ENCODE measurements at regions not wholly inside any gene's neighbourhood (a gene's known extent, or its start where the extent isn't known, plus 50 kb on each side); places are given as distances from the start of the nearest gene placed in this dataset.

DNA sequence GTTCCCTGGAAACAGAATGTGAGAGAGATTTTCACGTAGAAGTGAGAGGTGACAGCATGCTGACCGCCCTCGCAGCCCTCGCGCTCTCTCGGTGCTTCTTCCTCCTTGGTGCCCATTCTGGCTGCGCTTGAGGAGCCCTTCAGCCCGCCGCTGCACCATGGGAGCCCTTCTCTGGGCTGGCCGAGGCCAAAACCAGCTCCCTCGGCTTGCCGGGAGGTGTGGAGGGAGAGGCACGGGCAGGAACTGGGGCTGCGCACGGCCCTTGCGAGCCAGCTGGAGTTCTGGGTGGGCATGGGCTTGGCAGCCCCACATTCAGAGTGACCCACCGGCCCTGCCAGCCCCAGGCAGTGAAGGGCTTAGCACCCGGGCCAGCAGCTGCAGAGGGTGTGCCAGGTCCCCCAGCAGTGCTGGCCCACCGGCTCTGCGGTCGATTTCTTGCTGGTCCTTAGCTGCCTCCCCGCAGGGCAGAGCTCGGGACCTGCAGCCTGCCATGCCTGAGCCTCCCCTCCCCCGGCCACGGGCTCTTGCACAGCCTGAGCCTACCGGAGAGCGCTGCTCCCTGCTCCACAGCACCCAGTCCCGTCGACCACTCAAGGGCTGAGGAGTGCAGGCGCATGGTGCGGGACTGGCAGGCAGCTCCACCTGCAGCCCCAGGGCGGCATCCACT lies 888.7 kb upstream of the ZWINT start:
- Histone ChIP-seq H3K9ac (ENCODE audit: low read length) (no peak overlapping the region), H3K4me3 (ENCODE audit: low read length) (no peak overlapping the region), H3K4me1 (ENCODE audit: control insufficient read depth, insufficient read depth, low read length) (no peaks in the 10 kb centered on the region), H3K27ac (ENCODE audit: low read depth, low read length) (no peak overlapping the region), H3K36me3 (ENCODE audit: control insufficient read depth, insufficient read depth, low read length) (no peaks in the 10 kb centered on the region), H3K27me3 (ENCODE audit: control insufficient read depth, insufficient read depth, low read length) (no peaks in the 10 kb centered on the region)

DNA sequence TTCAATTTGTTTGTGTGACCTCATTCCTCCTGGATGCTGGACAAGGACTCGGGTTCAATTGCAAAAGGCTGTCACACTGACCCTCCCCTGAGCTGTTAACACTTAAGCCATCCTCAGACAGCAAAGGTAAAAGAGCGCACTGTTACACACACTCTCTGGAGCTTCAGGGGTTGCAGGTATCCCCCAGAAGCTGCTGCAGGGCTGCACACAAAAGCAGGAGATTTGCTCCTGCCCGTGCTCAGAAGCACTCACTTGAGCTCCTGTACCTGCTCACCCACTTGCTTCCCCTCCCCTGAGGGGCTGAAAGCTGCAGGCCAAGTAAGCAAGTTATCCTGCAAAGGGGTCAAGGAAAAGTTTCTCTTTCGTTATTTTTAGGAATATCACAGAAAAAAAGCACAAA lies 886.2 kb upstream of the ZWINT start:
- Histone ChIP-seq H3K27ac (ENCODE audit: low read depth, low read length) (no peak overlapping the region), H3K36me3 (ENCODE audit: control insufficient read depth, insufficient read depth, low read length) (no peaks in the 10 kb centered on the region), H3K4me3 (ENCODE audit: low read length) (no peak overlapping the region), H3K4me1 (ENCODE audit: control insufficient read depth, insufficient read depth, low read length) (no peaks in the 10 kb centered on the region), H3K27me3 (ENCODE audit: control insufficient read depth, insufficient read depth, low read length) (no peaks in the 10 kb centered on the region), H3K9ac (ENCODE audit: low read length) (no peak overlapping the region)

GRCh38 chr10:57225920-57226319 lies 864.9 kb upstream of the ZWINT start:
- Histone ChIP-seq H3K9ac (ENCODE audit: low read length) (no peak overlapping the region), H3K27ac (ENCODE audit: low read depth, low read length) (no peak overlapping the region), H3K4me3 (ENCODE audit: low read length) (no peak overlapping the region), H3K27me3 (ENCODE audit: control insufficient read depth, insufficient read depth, low read length) (no peaks in the 10 kb centered on the region), H3K4me1 (ENCODE audit: control insufficient read depth, insufficient read depth, low read length) (no peaks in the 10 kb centered on the region), H3K36me3 (ENCODE audit: control insufficient read depth, insufficient read depth, low read length) (no peaks in the 10 kb centered on the region)

DNA sequence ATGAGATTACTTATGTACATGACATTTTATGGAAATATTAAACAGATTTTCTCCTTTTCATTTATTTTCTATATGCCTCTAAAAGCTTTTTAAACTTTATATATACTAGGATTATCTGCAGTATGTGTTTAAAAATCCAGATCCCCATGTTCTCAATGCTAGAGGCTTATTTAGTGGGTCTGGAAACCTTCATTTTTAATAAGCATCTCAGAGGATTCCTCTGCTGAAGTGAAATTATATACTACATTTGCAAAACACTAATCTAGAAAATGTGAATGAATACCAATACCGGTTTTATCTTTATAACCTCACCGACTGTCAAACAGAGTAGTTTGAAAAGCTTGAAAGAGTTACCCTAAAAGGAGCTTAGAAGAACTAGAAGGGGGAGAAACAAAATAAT lies 863.8 kb upstream of the ZWINT start:
- no peak overlapping the region for H3K27ac ChIP-seq (ENCODE audit: low read depth, low read length)
- no peaks in the 10 kb centered on the region for H3K4me1 ChIP-seq (ENCODE audit: control insufficient read depth, insufficient read depth, low read length)

GRCh38 chr10:57222603-57223002 lies 861.5 kb upstream of the ZWINT start:
- H3K27me3 ChIP-seq (ENCODE audit: control insufficient read depth, insufficient read depth, low read length), result no peaks in the 10 kb centered on the region
- no peak overlapping the region for H3K9ac ChIP-seq (ENCODE audit: low read length)
- no peak overlapping the region for H3K4me3 ChIP-seq (ENCODE audit: low read length)
- no peak overlapping the region for H3K27ac ChIP-seq (ENCODE audit: low read depth, low read length)
- no peaks in the 10 kb centered on the region for H3K36me3 ChIP-seq (ENCODE audit: control insufficient read depth, insufficient read depth, low read length)
- no peaks in the 10 kb centered on the region for H3K4me1 ChIP-seq (ENCODE audit: control insufficient read depth, insufficient read depth, low read length)

More for the DNA sequence above, 863.8 kb upstream of the ZWINT start:
- Histone ChIP-seq H3K36me3 (ENCODE audit: control insufficient read depth, insufficient read depth, low read length) (no peaks in the 10 kb centered on the region), H3K27me3 (ENCODE audit: control insufficient read depth, insufficient read depth, low read length) (no peaks in the 10 kb centered on the region), H3K9ac (ENCODE audit: low read length) (no peak overlapping the region), H3K4me3 (ENCODE audit: low read length) (no peak overlapping the region)

GRCh38 chr10:57222129-57222528 lies 861.1 kb upstream of the ZWINT start:
- no peak overlapping the region for H3K9ac ChIP-seq (ENCODE audit: low read length)
- H3K4me3 ChIP-seq (ENCODE audit: low read length), result no peak overlapping the region
- H3K27me3 ChIP-seq (ENCODE audit: control insufficient read depth, insufficient read depth, low read length), result no peaks in the 10 kb centered on the region
- H3K4me1 ChIP-seq (ENCODE audit: control insufficient read depth, insufficient read depth, low read length), result no peaks in the 10 kb centered on the region
- H3K27ac ChIP-seq (ENCODE audit: low read depth, low read length), result no peak overlapping the region
- H3K36me3 ChIP-seq (ENCODE audit: control insufficient read depth, insufficient read depth, low read length), result no peaks in the 10 kb centered on the region

- H3K27me3 ChIP-seq (ENCODE audit: control insufficient read depth, insufficient read depth, low read length), result no peaks in the 10 kb centered on the region
- H3K36me3 ChIP-seq (ENCODE audit: control insufficient read depth, insufficient read depth, low read length), result no peaks in the 10 kb centered on the region
- H3K27ac ChIP-seq (ENCODE audit: low read depth, low read length), result no peak overlapping the region
- H3K4me1 ChIP-seq (ENCODE audit: control insufficient read depth, insufficient read depth, low read length), result no peaks in the 10 kb centered on the region
- H3K4me3 ChIP-seq (ENCODE audit: low read length), result no peak overlapping the region
- no peak overlapping the region for H3K9ac ChIP-seq (ENCODE audit: low read length)
Measured at GRCh38 chr10:57221674-57222073, 860.6 kb upstream of the ZWINT start.

DNA sequence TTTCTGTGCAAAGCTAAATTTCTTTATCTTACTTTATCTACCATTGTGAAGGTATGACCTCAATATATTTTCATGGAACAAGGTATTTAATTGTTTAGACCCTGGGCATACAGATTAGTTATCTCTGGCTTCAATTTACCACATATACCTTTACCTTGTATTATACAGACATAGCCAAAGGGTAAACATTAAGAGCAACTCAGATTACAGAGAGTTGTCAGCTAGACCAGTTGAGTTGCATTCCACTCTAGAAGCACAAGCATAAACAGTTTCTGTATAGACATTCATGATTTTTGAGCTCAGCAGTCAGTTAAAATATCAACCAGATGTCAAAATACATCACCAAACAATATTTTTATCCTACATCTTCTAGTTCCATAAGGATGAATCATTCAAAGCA lies 857.3 kb upstream of the ZWINT start:
- no peaks in the 10 kb centered on the region for H3K36me3 ChIP-seq (ENCODE audit: control insufficient read depth, insufficient read depth, low read length)
- H3K4me1 ChIP-seq (ENCODE audit: control insufficient read depth, insufficient read depth, low read length), result no peaks in the 10 kb centered on the region
- H3K4me3 ChIP-seq (ENCODE audit: low read length), result no peak overlapping the region
- no peaks in the 10 kb centered on the region for H3K27me3 ChIP-seq (ENCODE audit: control insufficient read depth, insufficient read depth, low read length)
- no peak overlapping the region for H3K27ac ChIP-seq (ENCODE audit: low read depth, low read length)
- H3K9ac ChIP-seq (ENCODE audit: low read length), result no peak overlapping the region

DNA sequence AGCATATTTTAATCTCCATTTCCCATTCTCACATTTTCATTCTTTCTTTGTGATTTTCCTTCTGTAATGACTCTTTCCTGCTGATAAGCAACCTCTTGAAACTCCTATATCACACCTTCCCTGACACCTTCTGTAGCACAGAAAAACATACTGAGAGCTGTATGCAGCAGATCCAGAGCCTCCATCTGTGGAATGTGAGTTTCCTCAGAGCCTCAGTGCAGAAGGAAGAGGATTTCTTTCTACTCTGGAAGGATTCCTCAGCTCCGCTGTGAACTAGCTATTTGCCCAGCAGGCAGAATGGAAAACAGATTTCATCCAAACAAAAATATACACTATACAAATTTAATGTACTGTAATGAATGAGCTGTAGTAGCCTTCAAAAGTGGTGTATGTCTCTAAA lies 841.3 kb upstream of the ZWINT start:
- Histone ChIP-seq H3K27me3 (ENCODE audit: control insufficient read depth, insufficient read depth, low read length) (no peaks in the 10 kb centered on the region), H3K4me3 (ENCODE audit: low read length) (no peak overlapping the region), H3K36me3 (ENCODE audit: control insufficient read depth, insufficient read depth, low read length) (no peaks in the 10 kb centered on the region), H3K9ac (ENCODE audit: low read length) (no peak overlapping the region), H3K4me1 (ENCODE audit: control insufficient read depth, insufficient read depth, low read length) (no peaks in the 10 kb centered on the region), H3K27ac (ENCODE audit: low read depth, low read length) (no peak overlapping the region)

GRCh38 chr10:57188846-57189245 lies 827.8 kb upstream of the ZWINT start:
- H3K27ac ChIP-seq (ENCODE audit: low read depth, low read length), result no peak overlapping the region
- H3K4me3 ChIP-seq (ENCODE audit: low read length), result no peak overlapping the region
- no peaks in the 10 kb centered on the region for H3K27me3 ChIP-seq (ENCODE audit: control insufficient read depth, insufficient read depth, low read length)
- no peak overlapping the region for H3K9ac ChIP-seq (ENCODE audit: low read length)
- no peaks in the 10 kb centered on the region for H3K4me1 ChIP-seq (ENCODE audit: control insufficient read depth, insufficient read depth, low read length)
- no peaks in the 10 kb centered on the region for H3K36me3 ChIP-seq (ENCODE audit: control insufficient read depth, insufficient read depth, low read length)

DNA sequence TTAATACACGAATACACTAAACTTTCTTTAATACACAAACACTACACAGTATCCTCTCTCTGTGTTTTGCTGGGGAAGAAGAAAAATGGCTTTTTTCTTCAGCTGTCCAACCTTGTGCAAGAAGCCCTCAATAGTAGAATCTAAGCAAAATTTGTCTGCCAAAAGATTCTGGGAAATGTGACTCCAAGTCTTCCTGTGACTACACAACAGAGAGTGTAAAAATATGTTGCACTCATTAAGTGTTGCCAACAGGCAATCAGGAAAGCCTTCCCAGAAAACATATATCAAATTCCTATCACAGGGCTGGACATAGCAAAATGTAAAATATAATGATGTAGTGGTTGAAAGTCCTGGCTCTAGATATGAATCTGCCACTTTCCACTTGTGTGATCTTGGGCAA lies 825.1 kb upstream of the ZWINT start:
- H3K9ac ChIP-seq (ENCODE audit: low read length), result no peak overlapping the region
- no peaks in the 10 kb centered on the region for H3K36me3 ChIP-seq (ENCODE audit: control insufficient read depth, insufficient read depth, low read length)
- no peaks in the 10 kb centered on the region for H3K4me1 ChIP-seq (ENCODE audit: control insufficient read depth, insufficient read depth, low read length)
- H3K27me3 ChIP-seq (ENCODE audit: control insufficient read depth, insufficient read depth, low read length), result no peaks in the 10 kb centered on the region
- H3K27ac ChIP-seq (ENCODE audit: low read depth, low read length), result no peak overlapping the region
- no peak overlapping the region for H3K4me3 ChIP-seq (ENCODE audit: low read length)

DNA sequence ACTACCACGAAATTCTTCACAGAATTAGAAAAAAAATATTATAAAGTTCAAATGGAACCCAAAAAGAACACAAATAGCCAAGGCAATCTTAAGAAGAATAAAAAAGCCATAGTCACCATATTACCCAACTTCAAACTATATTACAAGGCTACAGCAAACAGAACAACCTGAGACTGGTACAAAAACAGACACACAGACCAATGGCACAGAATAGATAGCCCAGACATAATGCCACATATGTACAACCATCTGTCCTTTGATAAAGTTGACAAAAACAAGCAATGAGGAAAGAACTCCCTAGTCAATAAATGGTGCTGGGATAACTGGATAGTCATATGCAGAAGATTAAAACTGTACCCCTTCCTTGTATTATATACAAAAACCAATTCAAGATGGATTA lies 808.5 kb upstream of the ZWINT start:
- no peaks in the 10 kb centered on the region for H3K27me3 ChIP-seq (ENCODE audit: control insufficient read depth, insufficient read depth, low read length)
- H3K36me3 ChIP-seq (ENCODE audit: control insufficient read depth, insufficient read depth, low read length), result no peaks in the 10 kb centered on the region

GRCh38 chr10:57168611-57169240 lies 807.7 kb upstream of the ZWINT start:
- Histone ChIP-seq H3K9ac (ENCODE audit: low read length) (no peak overlapping the region), H3K4me1 (ENCODE audit: control insufficient read depth, insufficient read depth, low read length) (peaks cover 2% of the 10 kb centered on the region), H3K27me3 (ENCODE audit: control insufficient read depth, insufficient read depth, low read length) (no peaks in the 10 kb centered on the region), H3K27ac (ENCODE audit: low read depth, low read length) (no peak overlapping the region), H3K4me3 (ENCODE audit: low read length) (no peak overlapping the region), H3K36me3 (ENCODE audit: control insufficient read depth, insufficient read depth, low read length) (no peaks in the 10 kb centered on the region)

More for the DNA sequence above, 808.5 kb upstream of the ZWINT start:
- Histone ChIP-seq H3K4me3 (ENCODE audit: low read length) (no peak overlapping the region), H3K9ac (ENCODE audit: low read length) (no peak overlapping the region), H3K27ac (ENCODE audit: low read depth, low read length) (no peak overlapping the region), H3K4me1 (ENCODE audit: control insufficient read depth, insufficient read depth, low read length) (peaks cover 2% of the 10 kb centered on the region)

All from rectal smooth muscle tissue (tissue), 1 donor.